NCI-H2196 (cell line): ENCODE measurements at regions not wholly inside any gene's neighbourhood (a gene's known extent, or its start where the extent isn't known, plus 50 kb on each side); places are given as distances from the start of the nearest gene placed in this dataset.

Source experiments
- DNase-seq: peaks from one replicate; lab custom pipeline; 2025; ENCODE audit not compliant: unreplicated experiment; lab: John Stamatoyannopoulos, UW

DNA sequence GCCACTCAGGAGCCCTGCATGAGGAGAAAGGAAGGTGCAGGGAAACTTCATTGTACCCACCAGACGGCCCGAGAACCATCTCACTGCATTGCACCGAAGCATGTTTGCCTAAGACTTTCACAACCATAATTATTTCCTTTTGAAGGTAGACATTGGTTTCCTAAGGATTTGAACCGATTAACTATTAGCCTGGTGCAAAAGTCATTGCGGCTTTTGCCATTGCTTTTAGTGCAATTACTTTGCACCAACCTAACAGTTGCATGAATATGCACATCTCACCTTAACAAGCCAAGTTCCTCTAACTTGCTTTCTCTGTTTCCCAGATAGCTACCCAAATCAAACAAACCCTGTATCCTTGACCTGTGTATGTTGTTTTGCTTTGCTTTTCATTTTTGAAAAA is 516.3 kb upstream of the ID2 start:
- DNase-seq = no peak

DNA sequence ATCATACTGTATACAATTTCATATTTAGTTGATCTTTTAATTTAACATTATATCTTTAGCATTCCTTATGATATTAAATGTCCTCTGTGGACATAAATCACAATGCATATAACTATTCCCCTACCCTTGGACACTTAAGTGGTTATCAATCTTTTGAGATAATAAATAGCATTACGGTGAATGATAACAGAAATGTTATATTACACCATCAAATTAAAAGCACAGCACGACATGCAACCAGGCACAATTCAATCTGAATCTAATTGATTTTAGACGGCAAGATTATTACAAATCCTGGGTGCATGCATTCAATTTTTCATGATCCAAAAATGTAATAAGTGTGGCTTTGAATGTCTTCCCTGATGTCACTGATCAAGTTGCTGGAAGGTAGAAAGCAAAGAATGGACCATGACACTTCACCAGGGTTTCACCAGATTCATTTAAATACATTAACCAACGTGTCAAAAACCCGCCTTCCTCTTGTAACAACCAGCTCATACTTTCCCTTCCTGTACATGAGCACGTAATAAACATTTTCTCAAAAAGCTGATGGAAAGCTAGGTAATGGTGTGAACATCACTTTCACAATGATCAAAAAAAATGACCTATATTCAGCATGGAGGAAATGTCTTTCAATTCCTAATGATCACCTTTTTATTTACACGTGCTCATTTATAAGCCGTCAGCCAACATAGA is 513.7 kb upstream of the ID2 start:
- no peak for DNase-seq

DNA sequence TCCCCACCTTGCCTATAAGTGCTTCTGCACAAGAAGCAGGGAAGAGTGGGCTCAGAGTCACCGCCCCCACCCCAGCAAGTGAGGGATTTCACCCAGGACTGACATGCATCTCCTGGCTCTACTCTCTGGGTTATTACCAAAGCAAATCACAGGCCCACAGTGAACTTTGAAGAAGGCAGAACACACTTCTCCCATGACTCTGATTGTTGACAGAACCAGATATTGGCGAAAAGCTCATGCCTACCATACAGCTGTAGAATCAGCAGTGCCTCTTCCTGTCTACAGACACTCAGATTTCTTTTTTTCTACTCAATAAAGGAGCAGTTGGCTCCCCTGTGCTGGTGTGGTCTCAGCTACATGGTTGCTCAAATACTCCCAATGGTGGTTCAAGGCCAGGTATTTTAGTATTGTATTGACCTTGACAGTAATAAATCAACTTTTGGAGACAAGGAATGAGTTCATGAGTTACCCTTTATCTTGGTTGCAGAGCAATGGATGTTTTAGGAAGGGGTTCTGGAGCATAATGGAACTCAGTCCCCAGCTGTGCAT is 512.9 kb upstream of the ID2 start:
- DNase-seq = no peak

DNA sequence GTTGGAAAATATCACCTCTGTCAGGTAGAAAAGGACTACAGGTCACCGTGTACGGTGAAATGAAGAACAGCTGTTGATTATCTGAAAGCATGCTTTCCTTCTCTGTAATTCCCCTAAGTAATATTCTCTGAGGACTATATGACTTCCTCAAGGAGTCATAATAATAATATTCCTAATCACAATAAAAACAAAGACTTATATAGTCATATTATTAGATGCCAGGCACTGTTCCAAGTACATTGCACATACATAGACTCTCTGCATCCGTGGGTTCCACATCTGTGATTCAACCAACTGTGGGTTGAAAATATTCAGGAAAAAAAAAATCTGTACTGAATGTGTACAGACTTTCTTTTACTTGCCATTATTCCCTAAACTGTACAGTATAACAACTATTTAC is 512.4 kb upstream of the ID2 start:
- DNase-seq = no peak

DNA sequence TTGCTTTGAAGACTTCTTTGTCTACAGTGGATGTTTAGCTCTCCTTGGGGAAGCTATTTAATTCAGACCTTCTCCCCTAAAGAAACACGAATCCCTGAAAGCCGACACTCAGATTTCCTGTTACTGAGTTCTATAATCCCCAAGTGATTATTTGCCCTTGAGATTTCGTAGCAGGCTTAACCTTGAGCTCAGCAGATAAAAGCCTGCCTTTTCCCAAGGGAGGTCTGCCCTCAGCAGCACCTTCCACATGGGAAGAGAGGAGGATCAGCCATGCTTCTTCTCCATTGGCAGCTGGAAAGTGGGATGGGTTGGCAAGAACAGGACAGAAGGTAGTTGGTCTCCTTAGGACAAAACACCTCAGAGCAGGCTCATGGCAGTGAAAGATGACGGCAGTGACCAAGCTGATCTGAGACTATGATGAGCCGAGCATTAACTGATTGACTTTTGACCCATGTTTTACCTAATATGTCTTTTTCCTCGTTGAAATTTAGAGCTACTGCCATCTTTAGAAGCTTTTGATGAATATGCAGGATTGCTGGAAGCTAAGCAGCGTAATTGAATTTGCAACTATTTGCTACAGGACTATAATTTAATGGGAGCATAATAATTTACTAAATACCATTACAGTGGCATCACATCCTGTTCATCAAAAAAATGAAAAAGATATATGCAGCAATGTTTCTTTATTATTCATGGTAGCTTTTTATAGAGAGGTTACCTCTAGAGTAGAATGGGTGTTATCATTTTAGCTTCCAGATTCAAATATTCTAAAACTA is 511.1 kb upstream of the ID2 start:
- DNase-seq = no peak

DNA sequence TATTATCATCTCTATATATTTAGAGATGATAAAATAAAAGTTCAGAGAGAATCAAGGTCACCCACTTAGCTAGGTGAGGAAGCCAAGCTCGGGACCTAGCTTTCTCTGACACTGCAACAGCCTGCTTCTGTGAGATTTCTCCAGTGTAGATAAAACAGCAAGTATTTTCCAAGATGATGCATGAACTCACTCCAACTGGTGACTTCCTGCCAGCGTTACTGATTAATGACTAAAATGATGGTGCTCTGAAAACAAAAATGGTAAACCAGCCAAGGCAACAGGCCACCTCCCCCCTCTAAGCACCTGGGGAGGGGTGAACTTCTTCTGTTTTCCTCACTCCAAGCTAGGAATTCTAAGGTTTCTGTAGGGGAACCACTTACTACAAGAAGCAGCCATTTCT is 510.2 kb upstream of the ID2 start:
- no peak for DNase-seq

DNA sequence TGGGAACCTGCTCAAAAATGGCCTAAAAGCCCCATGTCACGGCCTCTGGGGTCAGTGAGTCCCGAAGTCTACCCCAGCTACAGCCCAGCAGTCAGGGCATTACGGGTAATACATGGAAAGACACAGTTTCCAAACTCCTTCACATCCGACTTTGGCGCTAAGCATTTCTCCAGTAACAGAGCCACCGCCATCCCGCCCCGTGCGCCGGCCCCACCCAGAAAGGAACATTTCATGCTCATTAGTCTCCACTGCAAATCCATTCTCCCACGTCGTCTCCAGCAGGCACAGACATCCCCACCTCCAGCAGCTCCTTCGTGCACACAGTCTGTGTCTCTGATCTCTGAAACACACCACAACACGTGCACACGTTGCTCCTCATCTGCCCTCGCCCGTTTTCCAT is 509.2 kb upstream of the ID2 start:
- DNase-seq = no peak

DNA sequence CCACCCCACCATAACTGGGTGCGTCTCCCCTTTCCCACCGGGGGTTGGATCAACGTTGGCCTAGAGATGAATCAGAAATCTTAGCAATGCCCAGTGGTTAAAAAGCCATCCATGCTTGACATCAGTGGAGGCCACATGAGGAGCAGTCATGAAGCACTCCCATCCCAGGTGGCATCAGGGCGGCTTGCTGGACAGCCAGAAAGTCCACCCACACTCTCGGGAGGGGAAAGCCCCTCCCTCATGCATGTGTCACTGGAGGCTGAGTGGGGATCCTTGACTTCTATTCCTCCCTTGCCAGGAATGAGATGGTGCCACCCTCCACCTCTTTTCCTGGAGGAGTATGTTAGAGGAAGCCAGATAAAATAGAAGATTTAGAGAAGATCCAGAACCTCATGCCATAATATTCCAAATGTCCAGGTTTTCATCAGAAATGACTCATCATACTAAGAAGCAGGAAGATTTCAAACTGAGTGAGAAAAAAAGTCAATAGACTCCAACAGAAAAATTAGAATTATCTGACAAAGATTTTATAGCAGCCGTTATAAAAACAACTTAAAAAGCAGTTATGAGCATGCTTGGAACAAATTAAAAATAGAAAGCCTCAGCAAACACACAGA is 507.1 kb upstream of the ID2 start:
- DNase-seq = no peak

DNA sequence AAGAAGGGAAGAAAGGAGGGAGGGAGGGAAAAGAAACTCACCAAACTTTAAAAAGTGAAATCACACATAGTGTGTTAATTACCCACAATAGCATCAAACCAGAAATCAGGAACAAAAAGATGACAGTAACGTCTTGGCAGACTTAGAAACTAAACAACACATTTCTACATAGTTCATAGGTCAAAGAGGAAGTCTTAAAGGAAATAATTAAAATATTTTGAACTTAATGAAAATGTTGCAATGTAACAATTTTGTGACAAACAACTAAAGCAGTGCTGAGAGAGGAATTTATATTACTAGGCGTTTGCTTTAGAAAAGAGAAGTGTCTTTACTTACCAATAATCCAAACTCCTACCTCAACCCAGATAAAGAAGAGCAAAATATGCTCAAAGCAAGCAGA is 505.0 kb upstream of the ID2 start:
- no peak for DNase-seq

DNA sequence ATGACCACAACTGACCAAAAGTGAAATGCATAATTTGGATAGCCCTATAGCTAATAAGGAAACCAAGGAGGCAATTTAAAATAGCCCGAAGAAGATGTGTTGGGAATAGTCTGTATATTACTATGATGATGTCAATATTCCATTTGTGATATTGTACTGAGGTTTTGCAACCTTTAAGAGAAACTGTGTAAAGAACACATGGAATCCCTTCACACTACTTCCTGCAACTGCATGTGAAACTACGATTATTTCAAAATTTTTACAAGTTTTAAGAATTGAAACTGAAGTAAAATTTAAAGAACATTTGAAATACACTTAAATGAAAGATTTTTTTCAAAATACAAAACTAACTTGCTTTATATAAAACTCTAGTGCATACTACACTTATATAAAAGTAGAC is 504.3 kb upstream of the ID2 start:
- no peak for DNase-seq

DNA sequence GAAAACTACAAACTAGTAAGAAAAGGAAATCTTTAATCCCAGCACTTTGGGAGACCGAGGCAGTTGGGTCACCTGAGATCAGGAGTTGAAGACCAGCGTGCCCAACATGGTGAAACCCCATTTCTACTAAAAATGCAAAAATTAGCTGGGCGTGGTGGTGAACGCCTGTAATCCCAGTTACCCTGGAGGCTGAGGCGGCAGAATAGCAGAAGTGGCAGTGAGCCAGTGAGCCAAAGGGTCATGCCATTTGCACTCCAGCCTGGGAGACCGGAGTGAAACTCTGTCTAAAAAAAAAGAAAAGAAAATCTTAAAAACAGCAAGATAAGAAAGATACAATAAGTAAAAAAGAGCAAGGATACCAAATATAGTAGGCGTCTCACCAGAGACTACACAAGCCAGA is 502.9 kb upstream of the ID2 start:
- no peak for DNase-seq

DNA sequence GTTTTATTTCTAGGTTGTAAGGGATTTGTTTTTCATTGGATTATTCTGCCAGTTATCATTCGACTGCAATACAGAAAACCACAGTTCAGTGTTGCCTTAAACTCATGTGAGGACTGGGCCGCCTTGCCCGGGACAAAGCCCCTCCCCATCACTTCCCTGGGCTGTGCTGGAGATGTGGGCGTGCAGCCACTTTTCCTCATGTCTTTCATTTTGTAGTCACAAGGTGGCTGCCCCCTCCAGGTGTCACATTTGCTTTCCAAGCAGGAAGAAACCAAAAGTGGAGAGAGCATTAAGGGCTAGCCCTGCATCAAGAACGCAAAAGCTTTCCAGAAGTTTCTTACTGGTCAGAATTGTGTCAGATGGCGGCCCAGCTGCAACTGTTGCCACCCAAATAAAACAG is 492.5 kb upstream of the ID2 start:
- no peak for DNase-seq

DNA sequence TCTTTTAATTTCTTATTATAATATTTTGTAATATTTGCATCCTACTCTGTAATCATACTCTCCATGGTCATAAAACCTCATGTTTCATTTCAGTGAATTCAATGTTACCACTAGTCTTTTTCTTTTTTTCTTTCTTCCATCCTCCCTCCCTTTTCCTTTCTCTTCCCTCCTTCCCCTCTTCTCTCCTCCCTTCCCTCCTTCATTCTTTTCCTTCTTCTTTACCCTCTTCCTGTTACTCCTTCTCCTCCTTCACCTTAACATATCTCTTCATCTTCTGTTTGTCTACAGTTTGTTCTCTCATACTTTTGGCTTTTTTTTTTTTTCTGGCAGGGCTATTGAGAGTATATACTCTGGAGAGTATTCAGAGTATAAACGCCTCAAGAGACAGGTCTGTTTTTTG is 491.6 kb upstream of the ID2 start:
- no peak for DNase-seq

DNA sequence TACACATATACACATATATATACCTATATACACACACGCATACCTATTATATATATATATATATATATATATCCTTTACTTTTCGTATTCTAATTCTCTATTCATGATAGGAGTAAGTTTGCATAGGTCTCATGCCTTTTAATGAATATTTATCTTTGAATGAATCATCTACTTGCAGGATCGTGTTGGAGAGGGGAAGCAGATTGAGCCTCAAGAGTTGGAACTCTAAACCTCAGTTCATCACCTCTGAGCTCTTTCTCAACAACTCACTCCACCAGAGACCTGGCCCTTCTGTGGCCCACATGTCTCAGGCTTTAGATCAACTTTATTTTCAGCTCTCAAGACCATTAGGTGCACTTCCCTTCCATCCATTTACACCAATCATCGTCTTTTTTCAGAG is 490.4 kb upstream of the ID2 start:
- no peak for DNase-seq

DNA sequence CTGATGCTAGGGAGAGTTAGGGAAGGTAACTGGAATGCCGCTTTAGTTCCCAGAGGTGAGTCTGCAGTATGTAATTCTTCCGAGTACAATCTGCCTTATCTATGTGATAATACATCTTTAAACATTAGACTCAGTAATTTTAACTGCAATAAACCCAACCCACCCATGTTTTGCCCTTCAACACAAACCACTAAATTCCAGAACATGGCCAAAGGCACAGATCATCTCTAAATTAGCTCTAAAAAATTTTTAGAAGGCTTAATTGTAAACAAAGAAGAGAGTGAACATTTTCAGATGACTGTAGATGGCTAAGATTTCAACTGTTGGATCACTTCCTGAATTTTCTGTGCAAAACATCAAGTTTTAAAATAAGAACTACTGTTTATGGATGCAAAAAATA is 488.7 kb upstream of the ID2 start:
- DNase-seq = no peak

DNA sequence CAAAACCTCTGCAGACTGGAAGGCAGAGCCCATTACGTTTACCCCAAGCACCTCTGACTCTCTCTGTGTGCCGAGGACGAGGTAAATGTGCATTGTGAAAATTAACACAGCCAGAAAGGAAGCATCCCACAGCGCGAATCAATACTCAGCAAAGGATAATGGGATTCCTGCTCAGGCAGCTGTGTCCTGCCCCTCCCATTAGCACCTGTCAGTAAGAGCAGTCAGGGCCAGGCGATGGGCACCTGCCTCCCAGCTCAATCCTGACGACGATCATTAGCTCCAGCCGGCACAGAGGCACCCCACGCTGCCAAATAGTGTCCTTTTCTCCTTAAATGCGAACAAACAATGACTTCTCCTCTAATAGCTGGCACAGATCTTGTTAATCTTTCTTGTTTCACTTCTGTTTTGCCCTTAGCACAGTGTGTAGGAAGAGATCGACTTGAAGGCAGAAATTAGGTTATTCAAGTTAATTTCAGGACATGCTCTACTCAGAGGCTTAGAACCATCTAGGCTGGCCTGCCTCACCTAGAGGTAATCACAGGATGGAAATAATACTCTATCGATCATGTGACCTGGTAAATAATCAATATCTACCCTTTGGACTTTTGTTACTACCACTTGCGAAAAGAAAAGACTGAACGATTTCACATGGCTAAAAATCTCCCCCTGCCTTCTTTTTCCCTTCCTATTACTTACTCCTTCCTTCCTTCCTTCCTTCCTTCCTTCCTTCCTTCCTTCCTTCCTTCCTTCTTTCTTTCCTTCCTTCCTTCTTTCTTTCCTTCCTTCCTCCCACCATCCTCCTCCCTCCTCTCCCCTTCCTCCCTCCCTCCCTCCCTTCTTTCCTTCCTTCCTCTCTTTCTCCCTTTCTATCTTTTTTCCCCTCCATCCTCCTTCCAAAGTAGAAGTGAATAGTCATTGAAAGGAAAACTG is 487.9 kb upstream of the ID2 start:
- peak; percentile 55 for DNase-seq

DNA sequence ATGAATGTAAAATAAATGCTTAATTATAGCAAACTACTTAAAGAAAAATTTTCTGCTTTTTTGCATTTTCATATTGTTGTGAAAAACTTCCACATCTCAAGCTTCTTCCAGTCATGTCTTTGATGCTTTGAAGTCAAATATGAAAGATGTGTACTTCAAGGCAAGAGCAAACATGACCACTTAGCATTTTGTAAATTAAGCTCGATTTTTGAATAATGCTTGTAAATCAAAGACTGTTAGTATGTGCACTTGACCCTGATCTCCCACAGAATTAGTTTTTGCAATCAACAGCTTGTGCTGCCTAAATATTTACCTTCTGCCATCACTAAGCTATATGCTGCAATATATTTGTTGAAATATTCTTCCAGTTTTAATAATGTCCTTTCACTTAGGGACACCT is 486.1 kb upstream of the ID2 start:
- no peak for DNase-seq

DNA sequence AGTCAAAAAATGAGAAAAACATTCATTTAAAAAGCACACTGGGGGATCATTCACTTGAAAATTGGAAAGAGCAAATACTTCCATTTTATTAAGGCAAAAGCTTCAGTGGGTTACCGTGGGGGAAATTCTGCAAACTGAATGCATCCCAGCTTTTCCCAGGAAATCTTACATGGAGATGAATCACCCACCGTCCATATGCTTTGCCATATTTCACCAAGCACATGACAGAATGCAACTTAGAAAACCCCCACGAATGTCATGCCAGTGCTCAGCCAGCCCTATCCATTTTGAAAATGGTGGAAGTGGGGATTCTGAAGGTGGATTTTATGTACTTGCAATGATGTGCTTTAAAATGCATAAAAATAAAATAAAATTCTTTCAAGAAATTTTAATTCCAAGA is 485.5 kb upstream of the ID2 start:
- no peak for DNase-seq

DNA sequence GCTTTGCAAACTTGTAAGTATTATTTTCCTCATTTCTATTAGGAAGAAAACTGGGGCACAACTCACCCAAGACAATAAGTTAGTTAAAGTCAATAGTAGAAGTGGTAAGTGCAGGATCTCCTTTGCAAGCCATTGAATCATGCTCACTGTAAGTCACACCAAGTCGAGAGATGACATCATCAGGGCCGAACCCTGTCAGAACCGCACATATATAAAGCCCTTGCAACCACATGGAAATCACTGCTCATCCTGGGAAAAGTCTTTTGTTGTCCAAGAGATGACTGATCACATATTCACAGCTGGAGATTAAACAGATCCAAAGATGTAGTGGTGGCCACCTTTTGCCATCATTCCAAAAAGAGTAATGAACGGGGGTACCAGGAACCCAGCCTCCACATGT is 484.8 kb upstream of the ID2 start:
- DNase-seq = no peak

DNA sequence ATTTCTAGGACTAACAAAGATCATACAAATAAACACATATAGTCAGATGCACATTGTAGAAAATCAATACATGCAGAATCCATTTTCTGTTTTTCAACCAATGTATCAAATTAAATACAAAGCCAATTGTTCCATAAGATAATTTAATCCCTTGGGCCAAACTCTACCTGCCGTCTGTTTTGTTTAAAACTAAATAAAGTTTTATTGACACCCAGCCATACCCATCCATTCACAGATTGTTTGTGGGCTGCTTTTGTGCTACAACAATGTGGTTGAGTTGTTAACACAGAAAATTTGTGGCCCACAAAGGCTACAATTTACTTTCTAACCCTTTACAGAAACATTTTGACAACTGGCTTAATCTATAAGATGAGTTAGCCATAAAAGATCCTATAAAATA is 484.0 kb upstream of the ID2 start:
- DNase-seq = no peak

DNA sequence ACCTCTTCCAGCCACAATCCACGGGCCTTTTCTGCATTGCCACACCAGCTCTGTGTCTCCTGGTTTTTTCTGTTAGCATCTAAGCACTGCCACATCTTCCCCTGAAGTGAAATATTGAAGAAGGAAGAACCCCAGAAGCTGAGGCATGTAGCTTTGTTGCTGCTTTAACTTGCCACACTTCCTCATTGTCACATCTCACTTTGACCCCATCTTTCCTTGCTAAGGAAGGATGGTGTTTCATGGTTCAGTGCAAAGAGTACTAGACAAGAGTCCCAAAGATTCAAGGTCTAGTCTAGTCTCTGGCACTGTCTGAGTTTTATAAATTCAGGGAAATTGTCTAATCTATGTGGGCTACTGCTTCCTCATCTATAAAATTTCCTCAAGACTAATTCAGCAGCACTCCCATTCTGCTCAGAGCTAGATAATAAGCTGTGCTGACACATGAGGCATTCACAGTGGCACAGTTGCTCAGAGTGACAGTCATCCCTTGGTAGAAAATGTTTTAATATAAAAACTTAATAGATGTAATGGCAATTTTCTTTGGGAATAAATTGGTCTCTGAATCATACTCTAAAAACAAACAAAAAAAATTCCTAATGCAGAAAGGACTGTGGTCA is 483.0 kb upstream of the ID2 start:
- DNase-seq = no peak
